Mesenchymal stem cell (in vitro differentiated cells and primary cell): ENCODE measurements at regions not wholly inside any gene's neighbourhood (a gene's known extent, or its start where the extent isn't known, plus 50 kb on each side); places are given as distances from the start of the nearest gene placed in this dataset.

Experiments
- DNase-seq: peaks from one replicate; pipeline ENCODE4 v3.0.0-alpha.2; 2013
- H2AFZ ChIP-seq: one replicate; pipeline ENCODE4 v1.6.1; 2013; ENCODE audit warnings: low read depth, mild to moderate bottlenecking, control low read depth, inconsistent platforms, low read length, moderate library complexity
- H2AK5ac ChIP-seq: 2 replicates; pipeline ENCODE4 v1.6.1; 2013; ENCODE audit warnings: low read length, moderate library complexity, mild to moderate bottlenecking, inconsistent platforms; ENCODE audit not compliant: severe bottlenecking
- H2BK120ac ChIP-seq: one replicate; pipeline ENCODE4 v1.6.1; 2013; ENCODE audit warnings: low read depth, mild to moderate bottlenecking, inconsistent platforms, low read length, moderate library complexity
- H2BK12ac ChIP-seq, 2 experiments: one replicate each; pipeline ENCODE4 v1.6.1; 2013; ENCODE audit warnings: inconsistent platforms in 2 of 2, low read length in 2 of 2, mild to moderate bottlenecking in 2 of 2, moderate library complexity in 2 of 2, control low read depth in 1 of 2
- H2BK15ac ChIP-seq: one replicate; pipeline ENCODE4 v1.6.1; 2013; ENCODE audit warnings: mild to moderate bottlenecking, low read depth, inconsistent platforms; ENCODE audit not compliant: poor library complexity, severe bottlenecking
- H2BK5ac ChIP-seq: 2 replicates; pipeline ENCODE4 v1.6.1; 2013; ENCODE audit warnings: low read depth, mild to moderate bottlenecking, low read length, control low read depth, inconsistent platforms; ENCODE audit not compliant: poor library complexity, severe bottlenecking
- H3K14ac ChIP-seq, 2 experiments: one replicate each; pipeline ENCODE4 v1.6.1; 2013; ENCODE audit warnings: inconsistent platforms in 2 of 2, low read length in 2 of 2, control low read depth in 1 of 2, mild to moderate bottlenecking in 1 of 2, moderate library complexity in 1 of 2
- H3K18ac ChIP-seq, 2 experiments: one replicate each; pipeline ENCODE4 v1.6.1; 2013; ENCODE audit warnings: inconsistent platforms in 2 of 2, low read length in 2 of 2, control low read depth in 1 of 2, low read depth in 1 of 2, mild to moderate bottlenecking in 1 of 2
- H3K23ac ChIP-seq, 2 experiments: one replicate each; pipeline ENCODE4 v1.6.1; 2013; ENCODE audit warnings: inconsistent platforms in 2 of 2, low read length in 2 of 2, mild to moderate bottlenecking in 2 of 2, moderate library complexity in 2 of 2, control low read depth in 1 of 2
- H3K27ac ChIP-seq: 2 replicates; pipeline ENCODE4 v1.5.1; 2013; ENCODE audit warnings: mild to moderate bottlenecking, moderate library complexity, low read length, control low read depth, inconsistent platforms; ENCODE audit not compliant: poor library complexity, severe bottlenecking
- H3K27me3 ChIP-seq, 2 experiments: 2 replicates each; pipeline versions ENCODE4 v1.6.1 to v1.7.0; 2013; ENCODE audit warnings: low read length in 2 of 2, mild to moderate bottlenecking in 2 of 2, moderate library complexity in 2 of 2, control low read depth in 1 of 2, inconsistent platforms in 1 of 2; ENCODE audit not compliant: control insufficient read depth in 1 of 2, insufficient read depth in 1 of 2
- H3K36me3 ChIP-seq, 2 experiments: 2 replicates each; pipeline versions ENCODE4 v1.6.1 to v1.7.0; 2013; ENCODE audit warnings: low read length in 2 of 2, control low read depth in 1 of 2, inconsistent platforms in 1 of 2, low read depth in 1 of 2, mild to moderate bottlenecking in 1 of 2; ENCODE audit not compliant: insufficient read depth in 2 of 2, control insufficient read depth in 1 of 2
- H3K4ac ChIP-seq, 2 experiments: one replicate each; pipeline ENCODE4 v1.6.1; 2013; ENCODE audit warnings: inconsistent platforms in 2 of 2, low read length in 2 of 2, mild to moderate bottlenecking in 2 of 2, moderate library complexity in 2 of 2, control low read depth in 1 of 2, low read depth in 1 of 2
- H3K4me1 ChIP-seq: 2 replicates; pipeline ENCODE4 v1.6.1; 2013; ENCODE audit warnings: low read depth, low read length, control low read depth; ENCODE audit not compliant: control insufficient read depth, insufficient read depth
- H3K4me2 ChIP-seq: 2 replicates; pipeline ENCODE4 v1.6.1; 2013; ENCODE audit warnings: low read length, mild to moderate bottlenecking, inconsistent platforms; ENCODE audit not compliant: poor library complexity, severe bottlenecking
- H3K4me3 ChIP-seq, 2 experiments: 2 replicates each; pipeline versions ENCODE4 v1.5.1 to v1.7.0; 2013; ENCODE audit warnings: low read length in 2 of 2, mild to moderate bottlenecking in 2 of 2, control low read depth in 1 of 2, low read depth in 1 of 2; ENCODE audit not compliant: insufficient read depth in 1 of 2
- H3K79me1 ChIP-seq: replicated peaks from 2 replicates; pipeline ENCODE4 v1.6.1; 2013; ENCODE audit warnings: mild to moderate bottlenecking, control low read depth, low read length, inconsistent platforms; ENCODE audit not compliant: poor library complexity, severe bottlenecking
- H3K9ac ChIP-seq: 2 replicates; pipeline ENCODE4 v1.7.0; 2013; ENCODE audit warnings: mild to moderate bottlenecking, low read length, moderate library complexity
- H3K9me3 ChIP-seq: 2 replicates; pipeline ENCODE4 v1.7.0; 2013; ENCODE audit warnings: mild to moderate bottlenecking, low read length; ENCODE audit not compliant: control insufficient read depth
- H4K8ac ChIP-seq: one replicate; pipeline ENCODE4 v1.6.1; 2013; ENCODE audit warnings: inconsistent platforms, mild to moderate bottlenecking, low read length, moderate library complexity
- H4K91ac ChIP-seq: one replicate; pipeline ENCODE4 v1.6.1; 2013; ENCODE audit warnings: mild to moderate bottlenecking, low read length, inconsistent platforms
- WGBS: methylation state at CpG from one replicate; pipeline ENCODE4 v1.1.7; 2013; ENCODE audit warnings: mixed read lengths; 5-methylcytosine and 5-hydroxymethylcytosine counted together

GRCh38 chr6:44062771-44063560, 64.3 kb downstream of the MRPL14 start:
- Histone ChIP-seq H4K91ac (peak overlapping the region; percentile 53), H3K18ac (peak overlapping the region; percentile 23 to 71), H3K9ac (no peak overlapping the region), H2BK12ac (peak overlapping the region; percentile 79 to 87), H2AFZ (no peak overlapping the region), H3K36me3 (no peaks in the 10 kb centered on the region), H3K79me1 (no peaks in the 10 kb centered on the region), H3K9me3 (no peaks in the 10 kb centered on the region), H3K27ac (no peak overlapping the region), H4K8ac (peak overlapping the region; percentile 16), H2BK5ac (no peak overlapping the region), H3K27me3 (no peaks in the 10 kb centered on the region), H3K23ac (no peak overlapping the region), H2BK120ac (no peak overlapping the region), H3K4me3 (no peak overlapping the region), H2BK15ac (peak overlapping the region; percentile 85), H3K4me2 (no peak overlapping the region), H3K4me1 (peaks cover 46% of the 10 kb centered on the region), H3K14ac (peak overlapping the region in 1 of 2 experiments; percentile 30), H3K4ac (peak overlapping the region; percentile 7 to 49), H2AK5ac (peak overlapping the region; percentile 47)
- DNase-seq, result no peak
- WGBS, result 90% methylated on average over 15 of the region's 20 CpGs

GRCh38 chr6:44062105-44062770, 65.0 kb downstream of the MRPL14 start:
- Histone ChIP-seq H3K9me3 (no peaks in the 10 kb centered on the region), H3K79me1 (no peaks in the 10 kb centered on the region), H3K27ac (no peak overlapping the region), H3K4me3 (no peak overlapping the region), H3K14ac (no peak overlapping the region), H3K36me3 (no peaks in the 10 kb centered on the region), H3K27me3 (no peaks in the 10 kb centered on the region), H3K9ac (no peak overlapping the region), H2AK5ac (peak overlapping the region; percentile 33), H2BK15ac (peak overlapping the region; percentile 85), H3K4me1 (peaks cover 47% of the 10 kb centered on the region), H3K23ac (no peak overlapping the region), H2AFZ (no peak overlapping the region), H3K4me2 (no peak overlapping the region), H2BK5ac (no peak overlapping the region), H2BK120ac (no peak overlapping the region), H3K18ac (peak overlapping the region; percentile 14 to 40), H3K4ac (no peak overlapping the region), H2BK12ac (peak overlapping the region; percentile 79 to 87), H4K8ac (no peak overlapping the region), H4K91ac (peak overlapping the region; percentile 55)
- WGBS, result 100% methylated on average over 3 of the region's 3 CpGs
- DNase-seq, result no peak

GRCh38 chr6:44061375-44062104, 65.7 kb downstream of the MRPL14 start:
- no peak overlapping the region for H3K27ac ChIP-seq
- H4K91ac ChIP-seq, result no peak overlapping the region
- peak; percentile 83 for DNase-seq
- peak overlapping the region in 1 of 2 experiments; percentile 75 for H2BK12ac ChIP-seq
- WGBS, result 79% methylated on average over 4 of the region's 5 CpGs
- peak overlapping the region; percentile 14 to 46 for H3K18ac ChIP-seq
- H4K8ac ChIP-seq, result no peak overlapping the region
- H3K4me1 ChIP-seq, result peaks cover 49% of the 10 kb centered on the region
- no peak overlapping the region for H3K23ac ChIP-seq
- H3K9ac ChIP-seq, result peak overlapping the region; percentile 0
- H2BK5ac ChIP-seq, result no peak overlapping the region
- H2AK5ac ChIP-seq, result no peak overlapping the region
- H3K14ac ChIP-seq, result no peak overlapping the region
- H3K4ac ChIP-seq, result no peak overlapping the region
- no peaks in the 10 kb centered on the region for H3K27me3 ChIP-seq
- no peak overlapping the region for H2AFZ ChIP-seq
- no peak overlapping the region for H3K4me3 ChIP-seq
- no peak overlapping the region for H2BK120ac ChIP-seq
- H3K79me1 ChIP-seq, result no peaks in the 10 kb centered on the region
- H3K4me2 ChIP-seq, result no peak overlapping the region
- H2BK15ac ChIP-seq, result no peak overlapping the region
- no peaks in the 10 kb centered on the region for H3K36me3 ChIP-seq
- H3K9me3 ChIP-seq, result no peaks in the 10 kb centered on the region
